HCEC 1CT (cell line): ENCODE measurements at regions not wholly inside any gene's neighbourhood (a gene's known extent, or its start where the extent isn't known, plus 50 kb on each side); places are given as distances from the start of the nearest gene placed in this dataset.

Experiments
- DNase-seq: peaks from one replicate; pipeline ENCODE4 v3.0.0-alpha.2; 2017

DNA sequence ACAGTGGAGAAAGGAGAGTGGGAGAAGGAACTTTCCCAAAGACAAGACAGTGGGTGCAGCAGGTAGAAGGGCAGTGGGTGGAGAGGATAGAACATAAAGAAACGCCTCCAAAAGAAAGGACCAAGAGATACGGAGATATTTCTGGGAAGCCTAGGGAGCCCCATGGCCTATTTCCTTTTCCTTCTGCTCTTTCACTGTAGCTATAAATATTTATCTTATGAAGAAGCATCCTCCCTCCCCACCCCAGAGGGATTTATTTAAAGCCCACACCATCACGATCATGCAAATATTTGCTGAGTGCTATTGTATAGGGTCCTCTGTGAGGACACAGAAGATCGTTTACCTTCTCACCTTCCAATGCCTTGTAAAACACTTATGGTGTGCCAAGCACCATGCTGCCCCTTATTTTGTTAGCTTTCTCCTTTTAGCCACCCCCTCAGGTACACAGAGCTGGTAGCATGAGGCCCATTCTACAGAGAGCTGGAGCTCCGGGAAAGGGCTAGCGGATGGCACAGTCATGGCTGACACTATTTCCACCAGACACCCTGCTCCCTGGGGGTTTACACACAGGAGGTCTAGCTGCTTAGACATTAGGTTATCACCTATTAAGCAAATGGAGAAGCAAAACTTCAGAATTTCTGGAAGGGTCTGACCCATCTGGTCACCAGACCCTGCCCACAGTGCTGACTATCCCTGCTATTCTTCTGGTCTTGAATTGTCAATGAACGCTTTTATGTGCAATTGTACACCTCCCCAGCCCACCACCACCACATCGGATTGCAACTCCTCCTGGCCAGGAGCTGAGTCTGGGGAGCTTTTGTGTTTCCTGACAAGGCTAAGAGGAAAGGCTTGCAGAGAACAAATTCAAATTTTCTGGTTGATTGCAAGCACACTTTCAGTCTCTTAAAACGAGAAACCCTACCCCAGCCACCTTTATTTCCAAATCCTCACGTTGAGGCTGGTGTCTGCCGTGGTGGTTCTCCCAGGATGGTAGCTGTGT is 91.8 kb upstream of the KLF7 start:
- DNase-seq, result no peak

DNA sequence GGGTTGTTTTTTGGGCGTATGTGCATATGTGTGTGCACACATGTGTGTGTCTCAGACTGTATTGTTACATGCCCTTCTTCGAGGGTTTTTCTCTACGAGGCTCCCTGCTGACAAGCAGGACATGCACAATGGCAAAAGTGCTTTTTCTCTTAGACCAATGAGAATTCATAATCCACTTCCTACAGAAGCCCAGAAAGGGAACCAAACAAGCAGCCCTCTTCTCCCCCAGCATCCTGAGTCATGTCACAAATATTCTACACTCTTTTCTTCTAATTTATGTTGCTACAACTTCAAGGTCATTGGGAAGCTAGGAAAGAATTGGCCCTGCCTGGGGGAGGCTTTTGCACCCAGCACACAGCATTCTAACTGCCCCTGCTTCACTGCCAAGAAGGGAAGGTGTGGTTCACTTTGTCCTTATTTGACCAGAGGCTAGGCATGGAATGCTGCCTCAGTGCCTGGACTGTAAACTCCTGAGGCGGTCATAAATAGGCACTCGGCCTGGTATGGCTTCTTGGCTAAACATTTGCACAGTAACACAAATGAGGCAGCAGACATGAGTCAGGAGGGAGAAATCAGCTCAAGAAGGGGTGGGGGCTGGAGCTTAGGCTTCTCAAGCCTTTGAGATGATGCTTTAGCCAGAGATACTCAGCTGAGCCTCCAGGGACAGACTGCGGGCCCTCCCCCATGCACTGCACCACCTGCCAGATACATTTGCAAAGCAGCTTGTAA is 92.7 kb upstream of the KLF7 start:
- DNase-seq, result peak; percentile 99

GRCh38 chr2:207260021-207260420 is 94.3 kb upstream of the KLF7 start:
- no peak for DNase-seq

DNA sequence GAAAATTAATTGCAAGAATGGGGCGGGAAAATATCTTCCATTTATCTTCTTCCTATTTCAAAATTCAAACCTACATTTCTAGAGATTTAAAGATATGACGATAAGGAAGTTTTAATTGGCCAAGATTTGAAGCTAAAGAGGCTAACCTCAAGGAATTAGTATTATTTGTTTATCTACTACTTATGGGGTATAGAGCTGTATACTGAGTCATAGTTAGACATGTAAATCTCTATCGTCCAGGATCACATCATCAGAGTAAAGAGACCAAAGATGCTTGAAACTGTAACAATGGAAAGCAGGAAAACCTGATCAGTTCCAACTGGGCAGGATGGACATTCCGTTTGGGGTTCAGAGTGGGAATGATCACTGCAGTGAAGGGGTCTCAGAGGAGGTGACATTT is 95.2 kb upstream of the KLF7 start:
- DNase-seq, result peak; percentile 80

DNA sequence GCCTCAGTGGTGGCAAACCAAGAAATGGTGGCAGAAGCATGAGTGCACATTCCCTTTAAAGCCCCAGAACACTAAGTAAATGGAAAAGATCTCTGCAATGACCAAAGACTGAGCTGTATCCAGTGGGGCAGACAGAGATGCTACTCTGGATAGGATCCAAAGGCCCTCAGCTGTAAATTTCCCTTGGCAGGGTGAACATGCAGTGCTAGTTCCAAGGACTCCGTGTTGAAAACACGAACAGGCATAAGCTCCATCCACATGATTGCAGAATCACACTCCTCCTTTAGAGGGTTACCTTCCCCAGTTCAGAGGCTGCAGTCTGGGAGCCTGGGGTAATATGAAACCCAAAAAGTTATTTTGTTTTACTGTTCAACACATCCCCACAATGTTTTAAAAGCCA is 98.6 kb upstream of the KLF7 start:
- DNase-seq, result no peak

- DNase-seq, result no peak
Measured at GRCh38 chr2:207265332-207265731, 99.6 kb upstream of the KLF7 start.

- DNase-seq, result no peak
Measured at GRCh38 chr2:207265869-207266268, 100.1 kb upstream of the KLF7 start.

DNA sequence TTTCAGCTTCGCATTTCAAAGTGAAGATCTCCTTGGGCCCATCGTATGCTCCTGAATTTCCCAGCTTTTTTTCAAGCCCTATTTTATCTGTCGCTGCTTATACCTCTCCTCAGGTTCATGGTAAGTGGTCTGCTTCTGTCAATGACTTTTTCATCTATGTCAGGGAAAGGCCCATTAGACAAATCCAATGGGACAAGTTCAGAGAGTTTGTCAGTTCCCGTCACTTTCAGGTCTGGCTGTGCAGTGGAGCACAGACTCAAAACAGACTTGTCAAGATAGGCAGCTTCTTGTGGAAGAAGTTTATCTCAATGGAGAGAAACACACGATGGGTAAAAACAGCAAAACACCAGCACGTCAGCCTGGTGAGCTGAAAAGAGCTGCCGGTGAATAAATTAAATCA is 100.9 kb upstream of the KLF7 start:
- no peak for DNase-seq

- no peak for DNase-seq
Measured at GRCh38 chr2:207269038-207269437, 103.3 kb upstream of the KLF7 start.

DNA sequence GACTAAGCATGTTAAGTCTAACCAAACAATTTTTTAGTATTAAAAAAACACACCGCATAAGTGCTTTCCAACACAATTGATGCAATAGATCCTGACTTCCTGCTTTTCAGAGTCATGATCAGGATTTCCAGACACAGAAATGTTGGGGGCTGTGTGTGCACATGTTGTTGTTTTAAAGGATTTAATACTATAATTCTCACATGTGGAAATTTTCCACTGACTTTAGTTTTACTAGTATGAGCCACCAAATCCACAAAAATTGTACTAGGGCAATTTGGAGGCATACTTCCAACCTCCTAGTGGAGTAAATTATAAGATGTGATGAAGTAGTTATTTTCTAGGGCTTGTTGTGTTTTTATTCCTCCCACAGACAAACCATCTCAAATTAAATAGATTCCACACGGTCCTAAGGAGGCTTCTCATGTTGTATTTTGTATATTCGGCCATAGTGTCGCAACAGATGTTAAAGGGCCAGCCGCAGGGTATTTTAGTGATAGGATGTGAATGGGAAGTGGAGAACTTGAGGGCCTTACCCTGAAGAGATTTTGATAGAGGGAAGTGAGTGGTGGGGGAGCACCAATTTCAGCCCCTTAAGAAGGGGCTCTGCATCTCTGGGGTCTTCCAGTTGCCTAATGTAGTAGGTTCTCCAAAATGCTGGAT is 108.9 kb upstream of the KLF7 start:
- DNase-seq, result no peak

DNA sequence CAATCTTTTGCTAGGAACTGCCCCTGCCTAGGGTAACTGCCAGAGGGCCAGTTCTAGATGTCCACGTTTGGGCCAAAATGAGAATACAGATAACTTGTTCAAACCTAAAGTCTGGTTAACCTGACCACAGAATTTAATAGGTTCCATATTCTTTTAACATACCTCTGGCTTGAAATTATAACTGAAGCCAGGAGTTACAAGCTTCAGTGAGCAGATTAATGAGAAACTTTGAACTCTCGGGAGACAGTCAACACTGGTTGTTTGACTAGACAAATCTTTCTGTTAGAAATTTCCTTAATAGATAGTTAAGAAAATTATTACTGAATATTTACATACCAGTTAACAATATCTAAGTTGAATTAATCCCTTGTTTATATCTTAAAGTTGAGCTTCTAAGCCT is 110.0 kb upstream of the KLF7 start:
- no peak for DNase-seq

DNA sequence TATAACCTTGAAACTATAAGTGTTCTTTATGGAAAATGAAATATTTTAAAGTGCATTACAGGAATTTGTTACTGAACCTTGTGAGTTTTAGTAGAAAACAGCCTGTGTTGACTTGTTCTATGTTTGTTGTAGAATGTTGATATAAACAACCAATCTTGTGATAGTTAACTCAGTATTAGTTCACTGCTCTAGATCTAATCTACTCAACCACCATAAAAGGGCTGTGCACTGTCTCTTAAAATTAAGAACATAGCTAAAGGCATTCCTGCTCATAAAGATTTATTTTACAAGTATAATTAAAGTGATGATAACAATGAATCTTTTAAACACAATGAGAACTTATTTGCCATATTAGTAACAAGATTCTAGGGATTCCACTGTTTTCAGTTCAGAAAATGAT is 110.5 kb upstream of the KLF7 start:
- DNase-seq, result no peak

DNA sequence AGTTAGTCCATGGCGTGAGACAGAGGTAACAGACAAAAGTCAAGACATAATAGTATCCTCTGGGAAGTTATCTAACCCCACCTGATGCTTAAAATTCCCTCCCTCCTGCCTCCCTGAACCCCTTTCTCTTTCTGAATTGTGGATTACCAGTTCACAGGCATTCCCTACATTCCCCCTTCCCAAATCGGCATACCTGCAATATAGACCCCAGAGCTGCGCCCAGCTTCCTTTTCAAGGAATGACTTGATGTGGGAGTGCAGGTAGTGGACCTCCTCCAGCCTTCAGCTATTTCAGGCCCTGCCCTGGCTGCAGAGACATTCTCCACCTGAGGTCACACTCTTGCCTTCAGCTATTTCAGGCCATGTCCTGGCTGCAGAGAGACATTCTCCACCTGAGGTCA is 111.1 kb upstream of the KLF7 start:
- DNase-seq, result no peak

- DNase-seq, result no peak
Measured at GRCh38 chr2:207279520-207279919, 113.8 kb upstream of the KLF7 start.

DNA sequence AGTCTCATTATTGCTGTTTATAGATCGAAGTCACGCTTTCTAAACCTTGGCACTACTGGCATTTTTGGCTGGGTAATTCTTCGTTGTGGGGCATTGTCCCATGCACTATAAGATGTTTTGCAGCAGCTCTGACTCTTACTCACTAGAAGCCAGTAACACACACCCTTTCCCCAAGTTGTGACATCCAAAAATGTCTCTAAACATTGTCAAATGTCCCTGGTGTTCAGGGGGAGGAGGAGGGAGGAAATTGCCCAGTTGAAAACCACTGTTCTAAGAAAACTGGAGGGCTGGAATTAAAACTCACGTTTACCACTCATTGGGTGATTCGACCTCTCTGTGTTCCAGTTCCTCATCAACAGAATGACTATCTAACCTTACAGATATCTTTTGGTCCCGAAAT is 115.7 kb upstream of the KLF7 start:
- no peak for DNase-seq

- DNase-seq, result no peak
Measured at GRCh38 chr2:207282916-207283315, 117.2 kb upstream of the KLF7 start.

DNA sequence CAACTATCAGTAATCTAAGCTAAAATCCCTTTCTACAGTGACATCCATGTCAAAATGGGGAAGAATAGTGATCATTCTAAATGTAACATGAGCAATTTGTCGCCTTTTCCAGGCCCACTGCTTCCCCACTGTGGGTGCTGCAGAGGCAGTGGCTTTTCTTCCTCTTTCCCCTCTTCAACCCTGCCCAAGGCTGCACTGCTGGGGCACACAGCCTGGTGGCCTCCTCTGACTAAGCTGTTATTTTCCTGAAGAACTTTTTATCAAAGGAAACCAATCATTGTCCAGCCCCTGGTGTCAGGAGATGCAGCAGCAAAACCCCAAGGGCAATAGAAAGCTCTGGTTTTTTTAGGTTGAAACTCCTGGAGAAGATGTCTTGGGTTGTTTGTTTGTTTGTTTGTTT is 117.6 kb upstream of the KLF7 start:
- peak; percentile 38 for DNase-seq

- DNase-seq, result no peak
Measured at GRCh38 chr2:207284556-207285472, 119.1 kb upstream of the KLF7 start.

DNA sequence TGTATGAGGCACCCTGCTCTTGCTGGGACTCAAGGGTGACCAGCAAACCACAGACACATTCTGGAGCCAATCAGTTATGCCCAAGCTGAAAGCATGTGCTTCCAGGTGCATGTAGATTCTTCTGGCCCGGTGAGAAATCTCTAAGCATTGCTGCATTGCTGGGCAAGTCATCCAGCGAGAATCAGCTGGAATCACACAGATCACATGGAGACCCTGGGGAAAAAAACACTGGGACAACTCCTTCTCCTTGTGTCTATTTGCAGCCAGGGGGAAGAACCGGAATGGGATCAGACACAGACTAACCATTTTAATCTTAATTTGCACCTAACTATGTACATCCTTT is 119.7 kb upstream of the KLF7 start:
- DNase-seq, result no peak

DNA sequence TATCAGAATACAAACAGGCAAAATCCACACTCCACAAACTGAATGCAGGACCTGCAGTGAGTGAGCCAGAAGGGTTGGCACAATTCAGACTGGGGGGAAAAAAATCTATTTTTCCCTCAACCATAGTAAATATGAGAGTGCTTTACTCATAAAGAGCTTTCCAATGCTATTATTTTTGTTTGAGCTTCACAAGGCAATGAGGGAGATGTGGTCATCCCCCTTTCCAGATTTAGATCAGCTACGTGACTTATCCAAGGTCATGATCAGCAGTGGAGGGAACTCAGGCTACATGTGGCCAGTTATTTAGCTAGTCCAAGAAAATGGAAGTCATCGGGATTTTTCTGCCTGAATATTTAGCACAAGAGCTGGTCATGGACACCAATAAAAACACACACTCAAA is 120.4 kb upstream of the KLF7 start:
- no peak for DNase-seq

DNA sequence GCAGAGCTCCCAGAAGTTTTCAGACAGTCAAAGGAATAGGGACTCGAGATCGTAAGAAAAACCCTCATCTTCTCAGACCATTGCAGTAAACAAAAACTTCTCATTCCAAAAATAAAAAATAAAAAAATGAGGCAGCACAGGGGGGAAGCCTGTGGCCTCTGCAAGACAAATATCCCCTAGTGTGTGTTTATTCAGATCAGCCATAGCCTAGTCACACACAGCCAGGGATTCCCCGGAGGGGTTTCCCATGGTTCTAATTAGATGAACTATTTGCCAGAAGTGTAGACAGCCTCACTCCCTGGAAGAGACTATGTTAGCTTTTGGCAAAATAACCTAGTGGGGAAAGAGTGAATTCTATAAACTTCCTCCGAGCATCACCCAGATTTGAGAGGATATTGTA is 122.9 kb upstream of the KLF7 start:
- DNase-seq, result no peak

DNA sequence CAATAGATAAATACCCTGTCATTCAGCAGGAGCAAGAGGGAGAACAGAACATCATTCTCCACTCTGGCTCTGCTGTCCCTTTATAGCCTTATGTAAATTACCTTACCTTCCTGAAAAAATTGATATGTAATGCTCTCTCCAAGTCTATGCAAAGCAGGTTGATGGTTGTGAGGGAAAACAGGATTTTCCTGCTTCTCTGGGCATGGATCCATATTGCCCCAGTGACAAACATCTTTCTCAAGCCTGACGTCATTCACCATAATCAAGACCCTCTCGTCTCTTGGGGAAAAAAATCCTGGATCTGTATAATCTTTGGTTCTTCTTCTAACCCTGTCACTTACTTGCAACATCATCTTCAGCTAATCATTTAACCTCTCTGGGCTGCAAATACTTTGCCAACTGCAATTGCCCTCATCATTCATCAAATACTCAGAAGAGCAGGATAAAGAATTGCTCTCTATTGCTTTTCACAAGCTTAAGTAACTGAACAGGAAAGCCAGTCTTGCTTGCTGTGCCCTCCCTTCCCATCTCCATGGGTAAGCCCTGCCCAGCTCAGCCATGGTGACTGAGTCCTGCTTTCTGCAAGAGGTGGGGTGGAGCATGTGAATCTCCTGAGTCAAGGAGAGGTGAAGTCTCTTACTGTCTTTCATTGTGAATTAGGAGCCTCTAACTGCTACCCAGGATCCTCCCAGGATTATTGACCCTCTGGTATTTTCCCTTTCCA is 123.7 kb upstream of the KLF7 start:
- DNase-seq, result no peak
